ENCODE measurements at regions not wholly inside any gene's neighbourhood (a gene's known extent, or its start where the extent isn't known, plus 50 kb on each side); places are given as distances from the start of the nearest gene placed in this dataset.

DNA sequence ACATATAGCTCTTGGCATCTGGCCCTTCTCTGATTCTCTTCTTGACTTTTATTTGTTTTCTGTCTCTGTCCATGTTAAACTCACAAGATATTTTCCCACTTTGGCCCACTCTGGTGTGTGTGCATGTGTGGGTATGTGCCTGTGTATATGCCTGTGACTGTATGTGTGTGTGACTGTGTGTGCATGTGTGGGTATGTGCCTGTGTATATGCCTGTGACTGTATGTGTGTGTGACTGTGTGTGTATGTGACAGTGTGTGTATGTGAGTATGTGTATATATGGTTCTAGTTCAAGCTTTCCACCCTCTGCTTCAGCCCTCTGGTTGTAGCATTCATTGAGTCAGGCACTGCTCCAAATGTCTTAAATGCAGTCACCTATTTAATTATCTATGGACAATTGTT is 88.6 kb upstream of the GGTLC1 start:
- H3K27ac ChIP-seq (ENCODE audit: low read length in 2 of 2), result no peak overlapping the region
- CTCF ChIA-PET, result no interaction called here
- H3K4me3 ChIP-seq (ENCODE audit: control extremely low read depth in 1 of 5, extremely low read depth in 1 of 5, insufficient read depth in 1 of 5, low read depth in 2 of 5, low read length in 4 of 5), result no peak overlapping the region
- POLR2A ChIA-PET, result interaction anchor here (0.6 kb wide), 1 partner anchor 40 kb away, joined by 4 read pairs; no protein-coding TSS in a partner anchor
- peaks cover 6% of the 10 kb centered on the region for H3K27me3 Mint-ChIP-seq
- intact Hi-C loops (cut with micrococcal nuclease), result no loop called here
- TF ChIP-seq EZH2 (IDR thresholded peaks at IDR 0.05; ENCODE audit: borderline replicate concordance, insufficient read depth, low read depth, low read length, poor library complexity, severe bottlenecking), result no peak
- TF ChIP-seq, protein P1, sequence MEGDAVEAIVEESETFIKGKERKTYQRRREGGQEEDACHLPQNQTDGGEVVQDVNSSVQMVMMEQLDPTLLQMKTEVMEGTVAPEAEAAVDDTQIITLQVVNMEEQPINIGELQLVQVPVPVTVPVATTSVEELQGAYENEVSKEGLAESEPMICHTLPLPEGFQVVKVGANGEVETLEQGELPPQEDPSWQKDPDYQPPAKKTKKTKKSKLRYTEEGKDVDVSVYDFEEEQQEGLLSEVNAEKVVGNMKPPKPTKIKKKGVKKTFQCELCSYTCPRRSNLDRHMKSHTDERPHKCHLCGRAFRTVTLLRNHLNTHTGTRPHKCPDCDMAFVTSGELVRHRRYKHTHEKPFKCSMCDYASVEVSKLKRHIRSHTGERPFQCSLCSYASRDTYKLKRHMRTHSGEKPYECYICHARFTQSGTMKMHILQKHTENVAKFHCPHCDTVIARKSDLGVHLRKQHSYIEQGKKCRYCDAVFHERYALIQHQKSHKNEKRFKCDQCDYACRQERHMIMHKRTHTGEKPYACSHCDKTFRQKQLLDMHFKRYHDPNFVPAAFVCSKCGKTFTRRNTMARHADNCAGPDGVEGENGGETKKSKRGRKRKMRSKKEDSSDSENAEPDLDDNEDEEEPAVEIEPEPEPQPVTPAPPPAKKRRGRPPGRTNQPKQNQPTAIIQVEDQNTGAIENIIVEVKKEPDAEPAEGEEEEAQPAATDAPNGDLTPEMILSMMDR (IDR thresholded peaks at IDR 0.05), result no peak
- ATAC-seq (ENCODE audit: low read depth) (no peak), DNase-seq (no peak)
- H3K27ac Mint-ChIP-seq, result no peak overlapping the region
- no peak overlapping the region for H3K4me3 Mint-ChIP-seq
- H3K79me2 ChIP-seq (ENCODE audit: control insufficient read depth, insufficient read depth, low read length), result no peaks in the 10 kb centered on the region
- no peaks in the 10 kb centered on the region for H3K9me3 ChIP-seq (ENCODE audit: control extremely low read depth in 1 of 3, control insufficient read depth in 2 of 3, insufficient read depth in 1 of 3, low read length in 2 of 3)
- H2AFZ ChIP-seq (ENCODE audit: insufficient read depth, low read depth, low read length, poor library complexity, severe bottlenecking), result no peak overlapping the region
- no peaks in the 10 kb centered on the region for H3K4me1 ChIP-seq (ENCODE audit: control insufficient read depth in 2 of 2, insufficient read depth in 2 of 2, low read length in 2 of 2)
- H3K4me2 ChIP-seq (replicated peaks; ENCODE audit: low read depth, low read length, poor library complexity, severe bottlenecking), result no peak overlapping the region
- H3K27me3 ChIP-seq (replicated peaks in 1 of 4; ENCODE audit: control extremely low read depth in 1 of 4, control insufficient read depth in 3 of 4, insufficient read depth in 4 of 4, low read length in 3 of 4), result no peaks in the 10 kb centered on the region
- no peaks in the 10 kb centered on the region for H3K36me3 ChIP-seq (replicated peaks in 1 of 2; ENCODE audit: control extremely low read depth in 1 of 2, control insufficient read depth in 1 of 2, extremely low read depth in 1 of 2, insufficient read depth in 2 of 2, low read length in 1 of 2)
- H3K4me1 Mint-ChIP-seq, result no peaks in the 10 kb centered on the region
- H3K9ac ChIP-seq (ENCODE audit: low read length), result no peak overlapping the region
- H3K9me3 Mint-ChIP-seq (ENCODE audit: insufficient read depth), result no peaks in the 10 kb centered on the region
- no peaks in the 10 kb centered on the region for H4K20me1 ChIP-seq (ENCODE audit: control insufficient read depth, insufficient read depth, low read length, poor library complexity, severe bottlenecking)

DNA sequence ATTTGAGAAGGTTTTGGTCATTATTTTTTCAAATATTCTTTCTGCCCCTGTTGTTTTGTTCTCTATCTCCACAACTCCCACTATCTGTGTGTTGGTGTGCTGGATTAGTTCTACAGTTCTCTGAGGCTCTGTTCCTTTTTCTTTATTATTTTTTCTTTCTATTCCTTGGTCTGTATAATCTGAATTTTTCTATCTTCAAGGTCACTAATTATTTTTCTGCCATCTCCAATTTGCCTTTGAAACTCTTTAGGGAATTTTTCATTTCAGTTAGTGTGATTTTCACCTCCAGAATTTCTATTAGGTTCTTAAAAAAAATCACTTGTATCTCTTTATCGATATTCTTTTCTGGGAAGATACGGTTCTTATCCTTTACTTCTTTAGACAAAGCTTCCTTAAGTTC is 82.1 kb upstream of the GGTLC1 start:
- ChIA-PET POLR2A (no interaction called here), CTCF (no interaction called here)
- Histone ChIP-seq H3K4me3 (ENCODE audit: control extremely low read depth in 1 of 5, extremely low read depth in 1 of 5, insufficient read depth in 1 of 5, low read depth in 2 of 5, low read length in 4 of 5) (no peak overlapping the region), H3K27me3 (replicated peaks in 1 of 4; ENCODE audit: control extremely low read depth in 1 of 4, control insufficient read depth in 3 of 4, insufficient read depth in 4 of 4, low read length in 3 of 4) (peaks cover 0 to 3% (median 0%) of the 10 kb centered on the region in 4 experiments), H3K27ac (ENCODE audit: low read length in 2 of 2) (no peak overlapping the region), H3K36me3 (replicated peaks in 1 of 2; ENCODE audit: control extremely low read depth in 1 of 2, control insufficient read depth in 1 of 2, extremely low read depth in 1 of 2, insufficient read depth in 2 of 2, low read length in 1 of 2) (no peaks in the 10 kb centered on the region), H3K4me1 (ENCODE audit: control insufficient read depth in 2 of 2, insufficient read depth in 2 of 2, low read length in 2 of 2) (no peaks in the 10 kb centered on the region), H3K4me2 (replicated peaks; ENCODE audit: low read depth, low read length, poor library complexity, severe bottlenecking) (no peak overlapping the region), H2AFZ (ENCODE audit: insufficient read depth, low read depth, low read length, poor library complexity, severe bottlenecking) (no peak overlapping the region), H4K20me1 (ENCODE audit: control insufficient read depth, insufficient read depth, low read length, poor library complexity, severe bottlenecking) (no peaks in the 10 kb centered on the region), H3K79me2 (ENCODE audit: control insufficient read depth, insufficient read depth, low read length) (no peaks in the 10 kb centered on the region), H3K9me3 (ENCODE audit: control extremely low read depth in 1 of 3, control insufficient read depth in 2 of 3, insufficient read depth in 1 of 3, low read length in 2 of 3) (peaks cover 0 to 7% (median 4%) of the 10 kb centered on the region in 3 donors), H3K9ac (ENCODE audit: low read length) (no peak overlapping the region)
- intact Hi-C loops (cut with micrococcal nuclease), result no loop called here
- Mint-ChIP-seq H3K27me3 (peaks cover 19% of the 10 kb centered on the region), H3K4me3 (no peak overlapping the region), H3K9me3 (ENCODE audit: insufficient read depth) (peaks cover 3% of the 10 kb centered on the region), H3K27ac (no peak overlapping the region), H3K4me1 (no peaks in the 10 kb centered on the region)
- no peak for ATAC-seq (ENCODE audit: low read depth)
- WGBS (ENCODE audit: insufficient coverage), result no CpG with 5 or more reads among the region's 2 CpGs
- DNase-seq, result no peak
- TF ChIP-seq, protein P1 (IDR thresholded peaks at IDR 0.05), result no peak
- no peak for TF ChIP-seq EZH2 (IDR thresholded peaks at IDR 0.05; ENCODE audit: borderline replicate concordance, insufficient read depth, low read depth, low read length, poor library complexity, severe bottlenecking)
